Pancreas (tissue), 10 donors: ENCODE measurements at regions not wholly inside any gene's neighbourhood (a gene's known extent, or its start where the extent isn't known, plus 50 kb on each side); places are given as distances from the start of the nearest gene placed in this dataset.

Source experiments
- ATAC-seq, 4 donors: fragments of 200-7000 bp; cut with Tn5 transposase; one replicate each; pipeline versions ENCODE4 v1.8.0 to v1.9.1; 2020; ENCODE audit warnings: mild to moderate bottlenecking in 4 of 4, moderate library complexity in 4 of 4
- DNase-seq, 6 donors: peaks; one replicate each; pipeline ENCODE4 v3.0.0-alpha.2; 2020
- FAIRE-seq: peaks from 2 replicates; lab custom pipeline; 2012; peaks lifted over from hg19 to GRCh38; lab: Jason Lieb, UNC
- H3K27ac ChIP-seq, 4 donors: fragments of 200-600 bp; sonication (generic); 1 replicate in 3 of 4; 2 replicates in 1 of 4; pipeline versions ENCODE4 v1.5.0 to v1.8.0; 2020
- H3K27me3 ChIP-seq, 4 donors: fragments of 200-600 bp; one replicate each; pipeline ENCODE4 v1.8.0; 2021
- H3K36me3 ChIP-seq, 3 donors: fragments of 200-600 bp; sonication (generic) in 1 of 3; one replicate each; pipeline versions ENCODE4 v1.5.0 to v1.8.0; 2020 to 2021
- H3K4me1 ChIP-seq, 3 donors: fragments of 200-600 bp; one replicate each; pipeline ENCODE4 v1.8.0; 2021
- H3K4me3 ChIP-seq, 4 donors: fragments of 200-600 bp; sonication (generic) in 2 of 4; one replicate each; pipeline versions ENCODE4 v1.5.0 to v1.8.0; 2020 to 2021
- H3K9me3 ChIP-seq, 4 donors: fragments of 200-600 bp; one replicate each; pipeline ENCODE4 v1.8.0; 2021
- CTCF ChIP-seq, 4 donors: fragments of 200-600 bp; sonication (generic) in 3 of 4; IDR thresholded peaks; one replicate each; pipeline versions ENCODE4 v1.5.0 to v1.8.0; 2021; ENCODE audit warnings: antibody characterized with exemption in 4 of 4
- WGBS, 2 donors: extraction: QIAGEN DNeasy Blood & Tissue Kit; methylation state at CpG; one replicate each; pipeline ENCODE4 v1.1.7; 2013; 5-methylcytosine and 5-hydroxymethylcytosine counted together
- intact Hi-C, 3 donors: fragments of 100-400 bp; cut with DNase I; formaldehyde crosslinking; loops; one replicate each; pipeline versions ENCODE4 v1.11.1 to v1.14.2; 2022
- donor health status: healthy with polysubstance abuse.
- donor health status: DM: no; HTN: no; CAD: no; lungs with moderate emphysema.
- donor health status: DM: no; HTN: no; CAD: no.
- donor health status: control.
- donor health status: control.
- donor health status: Bipolar disorder and iron deficiency.
- donor health status: DM: yes; HTN: yes; CAD: no.
- donor health status: DM: no; HTN: no; CAD: no.
- donor health status: DM: no; HTN: no; CAD: no.
- donor health status: DM: yes; HTN: yes; CAD: no.

DNA sequence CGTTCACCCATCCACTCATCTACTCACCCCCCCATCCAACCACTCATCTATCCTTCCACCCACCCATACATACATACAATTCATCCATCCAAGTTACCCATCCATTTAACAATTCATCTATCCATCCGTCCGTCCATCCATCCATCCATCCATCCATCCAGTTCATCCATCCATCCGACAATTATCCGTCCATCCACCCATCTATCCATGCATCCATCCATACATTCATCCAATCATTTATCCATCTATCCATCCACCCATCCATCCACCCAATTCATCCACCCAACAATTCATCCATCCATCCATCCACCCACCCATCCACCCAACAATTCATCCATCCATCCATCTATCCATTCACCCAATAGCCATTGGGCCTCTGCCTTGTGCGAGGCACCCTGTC is 173.2 kb upstream of the MVB12B start:
- no peaks in the 10 kb centered on the region for H3K4me1 ChIP-seq
- H3K4me3 ChIP-seq: no peak overlapping the region
- H3K27me3 ChIP-seq: no peaks in the 10 kb centered on the region
- FAIRE-seq: no peak
- intact Hi-C loops: no loop called here
- no peak overlapping the region for H3K27ac ChIP-seq
- no peak for DNase-seq
- H3K9me3 ChIP-seq: no peaks in the 10 kb centered on the region
- H3K36me3 ChIP-seq: no peaks in the 10 kb centered on the region
- 51 to 64% methylated on average over 6 of the region's 6 CpGs for WGBS, 2 donors
- no peak for ATAC-seq
- TF ChIP-seq CTCF (IDR thresholded peaks at IDR 0.05): no peak

- ATAC-seq: no peak
- no peak overlapping the region for H3K4me3 ChIP-seq
- H3K27ac ChIP-seq: no peak overlapping the region
- WGBS, 2 donors: 66 to 67% methylated on average over 10 of the region's 10 CpGs
- intact Hi-C loops: no loop called here
- no peak for DNase-seq
- H3K9me3 ChIP-seq: no peaks in the 10 kb centered on the region
- no peaks in the 10 kb centered on the region for H3K36me3 ChIP-seq
- no peaks in the 10 kb centered on the region for H3K27me3 ChIP-seq
- H3K4me1 ChIP-seq: no peaks in the 10 kb centered on the region
- no peak for FAIRE-seq
- no peak for TF ChIP-seq CTCF (IDR thresholded peaks at IDR 0.05)
These were observed 172.3 kb upstream of the MVB12B start for GRCh38 chr9:126154182-126154827.

- Histone ChIP-seq H3K9me3 (no peaks in the 10 kb centered on the region), H3K4me1 (no peaks in the 10 kb centered on the region), H3K4me3 (no peak overlapping the region), H3K36me3 (no peaks in the 10 kb centered on the region), H3K27me3 (no peaks in the 10 kb centered on the region), H3K27ac (no peak overlapping the region)
- no peak for TF ChIP-seq CTCF (IDR thresholded peaks at IDR 0.05)
- intact Hi-C loops: no loop called here
- WGBS, 2 donors: 65 to 71% methylated on average over 5 of the region's 5 CpGs
- FAIRE-seq: no peak
- ATAC-seq: no peak
- DNase-seq: no peak
These were observed 171.8 kb upstream of the MVB12B start for GRCh38 chr9:126154869-126155268.

DNA sequence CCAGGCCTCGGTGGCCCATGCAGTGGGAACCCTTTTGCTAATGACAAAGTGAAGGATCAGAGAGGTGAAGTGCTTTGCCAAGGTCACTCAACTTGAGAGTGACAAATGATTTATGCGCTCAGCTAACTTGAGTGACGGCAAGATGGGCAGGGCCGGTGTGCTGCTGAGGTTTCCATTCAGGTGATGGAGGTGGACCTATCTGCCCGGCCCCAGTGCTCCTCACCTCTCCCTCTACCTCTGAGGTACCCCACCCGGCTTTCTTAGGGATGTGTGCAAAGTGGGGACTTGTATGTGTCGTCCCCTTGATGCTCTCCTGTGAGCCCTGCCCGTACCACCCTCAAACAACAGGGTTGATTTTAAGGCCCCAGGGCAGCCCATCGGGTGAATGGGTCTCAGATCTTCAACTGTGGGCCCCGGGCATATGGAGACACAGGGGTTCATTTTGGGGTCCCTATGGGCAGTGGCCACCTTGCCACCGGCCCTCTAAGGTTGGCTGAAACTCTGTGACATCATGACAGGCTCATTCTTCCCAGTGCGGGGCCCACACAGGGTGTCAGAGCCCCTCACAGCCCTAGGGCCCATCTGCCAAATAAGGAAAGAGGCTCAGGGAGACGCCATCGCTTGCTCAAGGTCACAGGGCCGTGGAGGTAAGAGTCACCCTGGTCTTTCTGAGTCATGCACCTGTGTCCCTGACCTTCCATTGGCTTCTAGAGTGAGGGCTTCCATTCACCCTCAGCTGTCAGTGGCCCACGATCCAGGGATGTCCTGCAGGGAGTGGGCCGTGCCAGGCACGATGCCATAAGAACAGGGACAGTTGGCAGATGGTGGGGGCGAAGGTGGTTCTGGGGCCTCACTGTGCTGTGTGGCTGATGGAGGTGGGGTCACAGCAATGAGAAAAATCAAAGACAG is 170.6 kb upstream of the MVB12B start:
- WGBS, 2 donors: 72 to 76% methylated on average over 19 of the region's 19 CpGs
- H3K4me3 ChIP-seq: no peak overlapping the region
- no peaks in the 10 kb centered on the region for H3K36me3 ChIP-seq
- intact Hi-C loops: no loop called here
- no peaks in the 10 kb centered on the region for H3K4me1 ChIP-seq
- ATAC-seq (no peak), FAIRE-seq (no peak), DNase-seq (no peak)
- H3K9me3 ChIP-seq: no peaks in the 10 kb centered on the region
- no peak for TF ChIP-seq CTCF (IDR thresholded peaks at IDR 0.05)
- no peaks in the 10 kb centered on the region for H3K27me3 ChIP-seq
- no peak overlapping the region for H3K27ac ChIP-seq

GRCh38 chr9:126156898-126157297 is 169.7 kb upstream of the MVB12B start:
- DNase-seq (no peak), FAIRE-seq (no peak), ATAC-seq (no peak)
- Histone ChIP-seq H3K4me3 (no peak overlapping the region), H3K27me3 (no peaks in the 10 kb centered on the region), H3K27ac (no peak overlapping the region), H3K9me3 (no peaks in the 10 kb centered on the region), H3K36me3 (no peaks in the 10 kb centered on the region), H3K4me1 (no peaks in the 10 kb centered on the region)
- intact Hi-C loops: no loop called here
- 67 to 77% methylated on average over 12 of the region's 12 CpGs for WGBS, 2 donors
- no peak for TF ChIP-seq CTCF (IDR thresholded peaks at IDR 0.05)
